PC-9 (cell line): ENCODE measurements at regions not wholly inside any gene's neighbourhood (a gene's known extent, or its start where the extent isn't known, plus 50 kb on each side); places are given as distances from the start of the nearest gene placed in this dataset.

Experiments
- EZH2 ChIP-seq: fragments of 200-600 bp; sonication (generic); IDR thresholded peaks from 2 replicates; pipeline ENCODE4 v1.8.0; 2017; ENCODE audit warnings: antibody characterized with exemption, low read depth
- TF ChIP-seq, protein P1 (sequence below): fragments of 200-600 bp; sonication (generic); conservative IDR thresholded peaks from 2 replicates; pipeline ENCODE4 v1.6.1; 2017; ENCODE audit warnings: mixed run types, antibody characterized with exemption, mild to moderate bottlenecking, moderate library complexity

DNA sequence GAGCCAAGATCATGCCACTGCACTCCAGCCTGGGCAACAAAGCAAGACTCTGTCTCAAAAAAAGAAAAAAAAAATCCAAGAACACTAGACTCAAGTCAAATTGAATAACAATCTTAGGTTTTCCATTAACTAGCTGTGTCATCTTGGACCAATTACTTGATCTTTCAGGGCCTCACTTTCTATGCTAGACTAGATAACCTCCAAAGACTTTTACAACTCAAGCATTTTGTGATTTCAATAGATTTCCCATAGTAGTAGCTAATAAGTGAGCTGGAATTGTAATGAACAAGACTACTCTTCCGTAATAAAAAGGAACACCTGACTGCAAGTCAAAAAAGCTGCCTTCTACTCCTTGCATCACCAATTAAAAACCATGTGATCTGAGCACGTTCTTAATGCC lies 127.0 kb upstream of the SSTR1 start:
- TF ChIP-seq, protein P1, sequence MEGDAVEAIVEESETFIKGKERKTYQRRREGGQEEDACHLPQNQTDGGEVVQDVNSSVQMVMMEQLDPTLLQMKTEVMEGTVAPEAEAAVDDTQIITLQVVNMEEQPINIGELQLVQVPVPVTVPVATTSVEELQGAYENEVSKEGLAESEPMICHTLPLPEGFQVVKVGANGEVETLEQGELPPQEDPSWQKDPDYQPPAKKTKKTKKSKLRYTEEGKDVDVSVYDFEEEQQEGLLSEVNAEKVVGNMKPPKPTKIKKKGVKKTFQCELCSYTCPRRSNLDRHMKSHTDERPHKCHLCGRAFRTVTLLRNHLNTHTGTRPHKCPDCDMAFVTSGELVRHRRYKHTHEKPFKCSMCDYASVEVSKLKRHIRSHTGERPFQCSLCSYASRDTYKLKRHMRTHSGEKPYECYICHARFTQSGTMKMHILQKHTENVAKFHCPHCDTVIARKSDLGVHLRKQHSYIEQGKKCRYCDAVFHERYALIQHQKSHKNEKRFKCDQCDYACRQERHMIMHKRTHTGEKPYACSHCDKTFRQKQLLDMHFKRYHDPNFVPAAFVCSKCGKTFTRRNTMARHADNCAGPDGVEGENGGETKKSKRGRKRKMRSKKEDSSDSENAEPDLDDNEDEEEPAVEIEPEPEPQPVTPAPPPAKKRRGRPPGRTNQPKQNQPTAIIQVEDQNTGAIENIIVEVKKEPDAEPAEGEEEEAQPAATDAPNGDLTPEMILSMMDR: no peak
- no peak for TF ChIP-seq EZH2
